Ectodermal cell (in vitro differentiated cells): ENCODE measurements at regions not wholly inside any gene's neighbourhood (a gene's known extent, or its start where the extent isn't known, plus 50 kb on each side); places are given as distances from the start of the nearest gene placed in this dataset.

Experiments
- H3K27ac ChIP-seq: 2 replicates; pipeline ENCODE4 v1.7.0; 2013; ENCODE audit warnings: mild to moderate bottlenecking, low read depth, low read length; ENCODE audit not compliant: insufficient read depth, poor library complexity, severe bottlenecking
- H3K27me3 ChIP-seq: 2 replicates; pipeline ENCODE4 v1.7.0; 2013; ENCODE audit warnings: mild to moderate bottlenecking, low read length; ENCODE audit not compliant: insufficient read depth, control insufficient read depth, poor library complexity, severe bottlenecking
- H3K36me3 ChIP-seq: one replicate; pipeline ENCODE4 v1.7.0; 2013; ENCODE audit warnings: low read length; ENCODE audit not compliant: control insufficient read depth, insufficient read depth
- H3K4me1 ChIP-seq: one replicate; pipeline ENCODE4 v1.7.0; 2013; ENCODE audit warnings: low read length; ENCODE audit not compliant: control insufficient read depth, insufficient read depth
- H3K4me3 ChIP-seq: 2 replicates; pipeline ENCODE4 v1.7.0; 2013; ENCODE audit warnings: low read depth, low read length, control low read depth; ENCODE audit not compliant: insufficient read depth
- H3K9me3 ChIP-seq: 2 replicates; pipeline ENCODE4 v1.7.0; 2013; ENCODE audit warnings: mild to moderate bottlenecking, low read length, moderate library complexity; ENCODE audit not compliant: control insufficient read depth
- WGBS, 2 experiments: methylation state at CpG; one replicate each; pipeline ENCODE4 v1.1.7; 2013; ENCODE audit warnings: missing lambda C conversion rate in 2 of 2; 5-methylcytosine and 5-hydroxymethylcytosine counted together

DNA sequence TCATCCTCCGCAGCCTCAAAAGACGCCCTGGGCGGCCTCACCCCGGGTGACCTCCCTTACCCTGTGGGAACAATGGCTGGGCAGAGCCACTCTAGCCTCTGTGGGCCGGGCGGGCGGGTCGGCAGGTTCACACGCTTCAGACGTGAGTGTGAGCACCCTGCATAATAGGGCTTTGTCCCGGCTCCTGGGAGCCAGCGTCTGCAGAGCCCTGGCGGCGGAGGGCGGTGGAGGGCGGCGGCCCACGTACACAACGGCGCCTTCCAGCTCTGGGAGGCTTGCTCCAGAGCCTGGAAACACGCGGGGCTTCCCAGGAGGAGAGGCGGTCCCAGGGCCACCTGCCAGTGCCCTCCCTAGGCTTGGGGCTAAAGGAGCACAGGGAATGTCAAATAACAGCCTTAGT, 205.6 kb downstream of the BCL11B start:
- peaks cover 2% of the 10 kb centered on the region for H3K9me3 ChIP-seq
- H3K27ac ChIP-seq, result no peak overlapping the region
- no peaks in the 10 kb centered on the region for H3K4me1 ChIP-seq
- WGBS, 2 experiments, result 91 to 93% methylated on average over 23 of the region's 23 CpGs
- no peaks in the 10 kb centered on the region for H3K36me3 ChIP-seq
- no peak overlapping the region for H3K4me3 ChIP-seq
- H3K27me3 ChIP-seq, result no peaks in the 10 kb centered on the region

- Histone ChIP-seq H3K4me1 (no peaks in the 10 kb centered on the region), H3K27ac (no peak overlapping the region), H3K4me3 (no peak overlapping the region), H3K36me3 (no peaks in the 10 kb centered on the region), H3K27me3 (no peaks in the 10 kb centered on the region), H3K9me3 (peaks cover 2% of the 10 kb centered on the region)
- WGBS, 2 experiments, result 94 to 96% methylated on average over 2 of the region's 2 CpGs
These were observed 204.7 kb downstream of the BCL11B start for GRCh38 chr14:99067141-99067920.

DNA sequence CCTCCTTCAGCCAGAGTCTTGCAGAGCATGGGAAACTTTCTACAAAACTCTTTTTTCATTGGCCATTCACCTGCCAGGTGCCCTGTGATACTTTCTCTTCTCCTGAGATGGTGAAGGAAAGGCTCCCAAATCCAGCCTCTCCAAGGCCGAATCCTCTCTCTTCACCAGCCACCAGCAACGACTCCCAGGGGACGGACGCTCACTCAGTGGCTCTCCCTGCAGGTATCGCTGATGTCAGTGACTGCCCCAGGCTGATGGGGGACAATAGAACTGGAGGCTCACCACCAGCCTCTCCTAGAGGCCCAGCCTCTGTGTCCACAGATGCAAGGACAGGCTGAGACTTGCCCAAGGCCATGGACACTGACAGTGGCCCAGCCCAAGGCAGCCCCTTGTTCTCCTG, 204.1 kb downstream of the BCL11B start:
- H3K27me3 ChIP-seq, result no peaks in the 10 kb centered on the region
- H3K36me3 ChIP-seq, result no peaks in the 10 kb centered on the region
- 89 to 95% methylated on average over 5 of the region's 5 CpGs for WGBS, 2 experiments
- no peaks in the 10 kb centered on the region for H3K4me1 ChIP-seq
- no peak overlapping the region for H3K4me3 ChIP-seq
- H3K27ac ChIP-seq, result no peak overlapping the region
- peaks cover 2% of the 10 kb centered on the region for H3K9me3 ChIP-seq

- Histone ChIP-seq H3K27me3 (no peaks in the 10 kb centered on the region), H3K27ac (no peak overlapping the region), H3K4me1 (no peaks in the 10 kb centered on the region), H3K36me3 (no peaks in the 10 kb centered on the region), H3K4me3 (no peak overlapping the region), H3K9me3 (peaks cover 2% of the 10 kb centered on the region)
- WGBS, 2 experiments, result 92 to 93% methylated on average over 3 of the region's 3 CpGs
These were observed 202.1 kb downstream of the BCL11B start for GRCh38 chr14:99069946-99070345.

DNA sequence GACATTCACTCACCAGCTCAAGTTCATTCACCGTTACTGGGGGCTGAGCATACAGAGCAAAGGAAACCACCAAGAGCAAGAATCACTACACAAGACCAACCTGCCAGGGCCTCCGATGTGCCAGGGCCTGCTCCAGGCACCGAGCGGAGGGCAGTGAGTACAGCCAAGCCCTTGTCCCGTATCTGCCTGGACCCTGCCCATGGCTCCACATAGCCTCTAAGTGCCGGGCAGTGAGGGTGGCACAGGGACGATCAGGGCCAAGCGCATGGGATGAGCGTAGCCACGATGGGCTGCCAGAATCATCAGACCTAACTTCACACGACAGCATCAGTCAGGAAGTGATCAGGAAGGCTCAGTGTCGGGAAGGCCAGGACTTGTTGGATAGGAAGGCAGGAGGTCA, 199.6 kb downstream of the BCL11B start:
- 94 to 96% methylated on average over 12 of the region's 12 CpGs for WGBS, 2 experiments
- Histone ChIP-seq H3K9me3 (peaks cover 2% of the 10 kb centered on the region), H3K36me3 (no peaks in the 10 kb centered on the region), H3K4me3 (no peak overlapping the region), H3K27me3 (no peaks in the 10 kb centered on the region), H3K4me1 (no peaks in the 10 kb centered on the region), H3K27ac (no peak overlapping the region)

GRCh38 chr14:99072956-99073355, 199.0 kb downstream of the BCL11B start:
- Histone ChIP-seq H3K4me3 (no peak overlapping the region), H3K27ac (no peak overlapping the region), H3K27me3 (no peaks in the 10 kb centered on the region), H3K4me1 (no peaks in the 10 kb centered on the region), H3K9me3 (peaks cover 2% of the 10 kb centered on the region), H3K36me3 (no peaks in the 10 kb centered on the region)
- WGBS, 2 experiments, result 96 to 97% methylated on average over 6 of the region's 6 CpGs

GRCh38 chr14:99073431-99073830, 198.6 kb downstream of the BCL11B start:
- H3K27me3 ChIP-seq, result no peaks in the 10 kb centered on the region
- no peak overlapping the region for H3K4me3 ChIP-seq
- peaks cover 2% of the 10 kb centered on the region for H3K9me3 ChIP-seq
- WGBS, 2 experiments, result 86 to 91% methylated on average over 6 of the region's 6 CpGs
- H3K36me3 ChIP-seq, result no peaks in the 10 kb centered on the region
- H3K27ac ChIP-seq, result no peak overlapping the region
- H3K4me1 ChIP-seq, result no peaks in the 10 kb centered on the region

DNA sequence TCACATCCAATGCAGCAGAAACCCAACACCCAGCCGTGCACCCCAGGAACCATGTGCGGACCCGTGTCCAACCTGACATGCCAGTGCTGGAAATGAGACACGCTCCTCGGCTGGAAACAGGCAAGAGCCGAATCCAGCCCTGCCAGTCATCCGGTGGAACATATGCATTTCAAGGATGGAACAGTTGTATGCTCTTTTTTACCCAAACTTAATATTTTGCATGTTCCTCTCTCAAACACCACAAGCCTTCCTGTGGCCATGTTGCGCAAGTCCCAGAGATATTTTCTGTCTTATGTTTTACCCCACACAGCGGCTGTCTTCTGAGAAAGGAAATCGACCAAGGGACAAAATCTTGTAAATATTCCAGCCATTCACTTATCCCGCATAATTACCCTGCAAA, 196.9 kb downstream of the BCL11B start:
- H3K9me3 ChIP-seq, result peaks cover 2% of the 10 kb centered on the region
- no peaks in the 10 kb centered on the region for H3K4me1 ChIP-seq
- WGBS, 2 experiments, result 93 to 94% methylated on average over 11 of the region's 11 CpGs
- no peaks in the 10 kb centered on the region for H3K27me3 ChIP-seq
- no peak overlapping the region for H3K27ac ChIP-seq
- no peak overlapping the region for H3K4me3 ChIP-seq
- no peaks in the 10 kb centered on the region for H3K36me3 ChIP-seq

- Histone ChIP-seq H3K4me1 (no peaks in the 10 kb centered on the region), H3K36me3 (no peaks in the 10 kb centered on the region), H3K4me3 (no peak overlapping the region), H3K27me3 (no peaks in the 10 kb centered on the region), H3K27ac (no peak overlapping the region), H3K9me3 (peaks cover 2% of the 10 kb centered on the region)
- 79 to 92% methylated on average over 5 of the region's 5 CpGs for WGBS, 2 experiments
These were observed 196.1 kb downstream of the BCL11B start for GRCh38 chr14:99075771-99076375.

DNA sequence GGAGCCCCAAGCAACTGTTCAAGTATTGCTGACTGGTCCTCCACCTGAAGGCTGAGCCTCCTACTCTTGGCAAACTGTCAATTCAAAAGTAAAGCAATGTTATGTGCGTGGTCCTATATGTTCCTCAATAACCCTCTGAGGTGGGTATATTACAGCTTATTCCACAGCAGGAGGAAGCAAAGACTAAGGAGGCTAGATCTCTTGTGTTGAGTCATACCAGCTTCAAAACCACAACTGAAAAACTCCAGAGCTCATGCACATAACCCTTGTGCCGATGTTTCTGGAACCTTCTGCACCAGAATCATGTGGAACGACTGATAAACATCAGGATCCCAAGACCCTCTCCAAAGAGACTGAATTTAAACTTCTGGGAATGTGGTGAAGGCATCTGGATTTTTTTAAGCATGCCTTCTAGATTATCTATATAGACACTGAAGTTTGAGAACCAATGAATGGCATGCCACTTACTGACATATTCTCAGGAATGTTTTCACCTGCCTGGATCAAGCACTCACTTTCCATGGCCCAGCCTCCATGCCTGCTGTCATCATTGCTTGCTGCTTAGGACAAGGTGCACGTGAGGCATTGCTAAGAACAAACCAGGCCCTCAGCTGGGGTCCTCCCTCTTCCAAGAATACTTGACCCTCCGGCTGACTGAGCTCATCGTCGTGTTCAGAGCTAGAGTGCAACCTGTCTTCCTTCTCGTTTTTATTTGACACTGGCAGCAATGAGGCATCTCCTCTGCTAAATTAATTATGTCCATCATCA, 194.7 kb downstream of the BCL11B start:
- 92% methylated on average over 8 of the region's 8 CpGs for WGBS, 2 experiments
- Histone ChIP-seq H3K27me3 (no peaks in the 10 kb centered on the region), H3K27ac (no peak overlapping the region), H3K9me3 (no peaks in the 10 kb centered on the region), H3K36me3 (no peaks in the 10 kb centered on the region), H3K4me3 (no peak overlapping the region), H3K4me1 (no peaks in the 10 kb centered on the region)
